Activated T-cell treated with anti-CD3 and anti-CD28 coated beads, Interleukin-2, amount 50 U/mL, for 4 hours (primary cell): ENCODE measurements at regions not wholly inside any gene's neighbourhood (a gene's known extent, or its start where the extent isn't known, plus 50 kb on each side); places are given as distances from the start of the nearest gene placed in this dataset.

Experiments used
- ATAC-seq, 2 donors: fragments of 200-7000 bp; cut with Tn5 transposase; one replicate each; pipeline ENCODE4 v1.10.0; 2021
- DNase-seq: peaks from one replicate; pipeline ENCODE4 v3.0.0-alpha.2; 2020
- H3K27me3 Mint-ChIP-seq: one replicate; pipeline ENCODE4 v1.8.0; 2021; ENCODE audit warnings: low read depth, mixed read lengths
- H3K36me3 Mint-ChIP-seq: one replicate; pipeline ENCODE4 v1.8.0; 2022; ENCODE audit warnings: mixed read lengths; ENCODE audit not compliant: insufficient read depth
- H3K4me1 Mint-ChIP-seq: one replicate; pipeline ENCODE4 v1.8.0; 2021; ENCODE audit warnings: low read depth, mixed read lengths
- H3K4me3 Mint-ChIP-seq: one replicate; pipeline ENCODE4 v1.8.0; 2021; ENCODE audit warnings: mild to moderate bottlenecking, moderate library complexity, mixed read lengths
- H3K9me3 Mint-ChIP-seq: one replicate; pipeline ENCODE4 v1.8.0; 2021; ENCODE audit warnings: mixed read lengths

DNA sequence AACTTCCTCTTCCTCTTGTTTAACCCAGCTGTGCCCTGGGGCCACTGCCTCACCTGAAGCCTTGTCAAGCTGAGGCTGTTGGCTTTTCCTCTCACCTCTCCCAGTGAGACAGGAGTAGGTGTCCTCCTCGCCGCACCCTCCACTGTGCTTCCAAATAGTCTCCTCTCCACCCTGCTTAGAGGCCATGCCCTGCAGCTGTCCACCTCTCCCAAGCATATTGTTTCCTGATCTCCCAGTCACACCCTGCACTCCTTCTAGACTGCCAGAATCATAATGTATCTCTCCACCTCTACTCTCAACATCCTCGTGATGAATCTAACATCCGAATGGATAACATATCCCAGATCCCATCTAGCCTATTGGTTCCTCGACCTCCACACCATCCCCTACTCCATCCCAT, 196.3 kb upstream of the GHITM start:
- no peak overlapping the region for H3K4me3 Mint-ChIP-seq
- no peak for DNase-seq
- no peaks in the 10 kb centered on the region for H3K4me1 Mint-ChIP-seq
- H3K36me3 Mint-ChIP-seq = no peaks in the 10 kb centered on the region
- no peaks in the 10 kb centered on the region for H3K27me3 Mint-ChIP-seq
- no peak for ATAC-seq
- no peaks in the 10 kb centered on the region for H3K9me3 Mint-ChIP-seq

DNA sequence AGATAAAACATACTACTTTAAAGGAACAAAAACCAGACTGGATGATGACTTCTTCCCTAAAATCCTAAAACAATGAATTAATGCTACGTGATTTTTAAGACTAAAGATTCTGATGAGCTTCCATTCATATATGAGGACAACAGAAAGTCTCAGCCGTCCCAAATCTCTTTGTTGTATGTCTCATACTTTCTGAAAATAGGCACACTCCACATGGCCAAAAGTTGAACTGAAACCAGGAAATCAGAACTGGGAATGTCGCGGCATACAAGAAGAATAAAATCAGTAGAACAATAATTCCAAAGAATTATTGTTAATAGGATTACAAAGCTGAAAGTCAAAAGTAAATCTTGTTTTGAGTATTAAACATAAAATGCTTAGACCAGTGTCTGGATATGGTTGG, 195.4 kb upstream of the GHITM start:
- ATAC-seq = no peak
- no peak for DNase-seq
- Mint-ChIP-seq H3K27me3 (no peaks in the 10 kb centered on the region), H3K9me3 (no peaks in the 10 kb centered on the region), H3K36me3 (no peaks in the 10 kb centered on the region), H3K4me1 (no peaks in the 10 kb centered on the region), H3K4me3 (no peak overlapping the region)

DNA sequence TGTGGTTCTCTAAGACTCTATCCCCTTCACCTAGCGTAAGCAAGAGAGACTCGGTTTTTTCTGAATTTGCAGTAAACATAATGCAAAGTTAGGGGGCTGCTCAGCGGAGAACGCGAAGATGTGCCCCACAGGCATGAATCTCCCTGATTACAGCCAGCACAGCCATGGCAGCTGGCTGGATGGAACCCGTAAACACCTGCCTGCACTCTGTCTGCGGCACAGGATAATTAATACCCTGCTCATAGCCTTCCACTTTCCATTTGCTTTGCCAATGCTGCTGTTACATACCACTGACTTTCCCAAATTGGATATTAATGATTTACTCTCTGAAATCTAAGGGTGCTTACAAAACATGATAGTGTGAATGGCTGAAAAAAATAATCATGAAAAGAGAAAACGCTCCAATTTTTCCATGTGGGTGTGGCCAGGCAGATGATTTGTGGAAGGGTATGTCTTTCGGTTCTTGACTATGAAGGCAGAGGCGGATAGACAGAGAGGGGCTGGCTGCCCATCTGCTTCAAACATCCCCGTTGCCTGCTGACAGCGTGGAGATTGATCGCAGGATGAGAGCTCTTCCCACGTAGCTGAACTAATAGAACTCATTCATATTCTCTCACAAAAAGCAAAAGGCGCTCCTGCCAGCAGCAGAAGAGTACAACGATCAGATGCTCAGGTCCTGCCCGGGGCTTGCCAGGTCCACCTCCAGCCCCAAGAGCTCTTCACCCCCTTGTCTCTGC, 193.2 kb upstream of the GHITM start:
- no peaks in the 10 kb centered on the region for H3K27me3 Mint-ChIP-seq
- no peaks in the 10 kb centered on the region for H3K9me3 Mint-ChIP-seq
- no peak overlapping the region for H3K4me3 Mint-ChIP-seq
- no peaks in the 10 kb centered on the region for H3K4me1 Mint-ChIP-seq
- H3K36me3 Mint-ChIP-seq = no peaks in the 10 kb centered on the region
- no peak for DNase-seq
- ATAC-seq = no peak

DNA sequence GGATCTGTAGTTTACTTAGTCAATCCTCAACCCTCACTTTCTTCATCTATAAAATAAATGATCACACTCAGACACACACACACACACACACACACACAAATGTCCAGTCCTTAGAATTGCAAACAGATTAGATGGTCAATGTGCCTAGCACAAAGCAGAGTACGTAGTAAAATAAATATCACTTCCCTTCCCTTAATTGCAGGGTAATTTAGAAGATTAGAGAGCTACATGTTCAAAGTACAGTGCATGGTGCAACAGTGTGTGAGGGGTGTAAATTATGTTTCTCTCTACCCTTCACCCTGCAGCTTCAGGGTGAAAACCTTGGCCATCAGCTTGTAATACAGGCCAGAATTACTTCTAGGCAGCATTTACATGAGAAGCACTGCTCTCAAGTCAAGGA, 187.0 kb upstream of the GHITM start:
- Mint-ChIP-seq H3K4me1 (no peaks in the 10 kb centered on the region), H3K4me3 (no peak overlapping the region), H3K9me3 (no peaks in the 10 kb centered on the region), H3K27me3 (no peaks in the 10 kb centered on the region), H3K36me3 (no peaks in the 10 kb centered on the region)
- no peak for ATAC-seq
- no peak for DNase-seq

DNA sequence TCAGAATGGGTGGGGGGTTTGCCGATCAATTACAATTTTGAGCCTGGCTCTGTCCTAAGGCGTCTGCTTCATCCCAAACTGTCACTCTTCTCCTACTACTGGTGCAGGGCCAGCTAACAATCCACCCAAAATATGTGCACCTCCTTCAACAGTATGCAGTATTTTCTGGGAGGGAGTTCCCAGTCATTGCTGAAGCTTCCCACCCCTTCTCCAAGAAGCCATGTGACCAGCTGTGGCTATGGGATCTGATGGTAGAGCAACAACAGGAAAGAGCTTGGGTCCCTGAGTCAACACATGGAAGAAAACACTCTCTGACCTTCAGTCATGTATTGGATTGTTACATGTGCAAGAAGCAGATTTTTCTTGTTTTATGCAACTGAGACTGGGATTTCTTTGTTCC, 185.7 kb upstream of the GHITM start:
- no peak for DNase-seq
- Mint-ChIP-seq H3K4me1 (no peaks in the 10 kb centered on the region), H3K27me3 (no peaks in the 10 kb centered on the region), H3K4me3 (no peak overlapping the region), H3K9me3 (no peaks in the 10 kb centered on the region), H3K36me3 (no peaks in the 10 kb centered on the region)
- ATAC-seq = no peak

DNA sequence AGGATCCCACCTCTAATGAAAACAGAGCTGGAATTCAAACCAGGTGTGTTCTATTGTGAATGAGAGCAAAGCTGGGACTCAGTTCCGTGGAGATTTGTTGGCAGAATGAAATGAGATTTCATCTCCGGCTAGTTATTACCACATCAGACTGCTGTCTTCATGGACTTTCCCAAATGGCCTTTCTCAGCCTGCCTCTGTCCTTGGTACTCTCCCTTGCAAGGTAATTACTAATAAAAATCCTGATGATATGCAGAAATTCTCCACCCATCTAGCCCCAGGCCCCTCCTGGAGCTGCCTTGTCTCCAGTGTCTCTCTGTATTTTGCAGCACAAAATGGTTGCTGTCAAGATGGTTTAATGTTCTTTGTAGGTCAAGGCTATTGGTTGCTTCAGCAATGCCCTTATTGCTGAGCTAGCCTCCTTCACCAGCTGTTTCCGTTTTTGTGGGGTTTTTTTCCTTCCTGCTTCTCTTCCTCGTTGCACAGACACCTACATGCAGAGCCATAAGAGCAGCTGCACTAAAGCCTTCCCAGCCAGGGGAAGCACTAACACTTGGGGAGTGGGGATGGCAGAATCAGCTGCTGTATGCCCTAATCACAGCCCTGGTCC, 185.0 kb upstream of the GHITM start:
- no peaks in the 10 kb centered on the region for H3K9me3 Mint-ChIP-seq
- ATAC-seq (no peak), DNase-seq (no peak)

DNA sequence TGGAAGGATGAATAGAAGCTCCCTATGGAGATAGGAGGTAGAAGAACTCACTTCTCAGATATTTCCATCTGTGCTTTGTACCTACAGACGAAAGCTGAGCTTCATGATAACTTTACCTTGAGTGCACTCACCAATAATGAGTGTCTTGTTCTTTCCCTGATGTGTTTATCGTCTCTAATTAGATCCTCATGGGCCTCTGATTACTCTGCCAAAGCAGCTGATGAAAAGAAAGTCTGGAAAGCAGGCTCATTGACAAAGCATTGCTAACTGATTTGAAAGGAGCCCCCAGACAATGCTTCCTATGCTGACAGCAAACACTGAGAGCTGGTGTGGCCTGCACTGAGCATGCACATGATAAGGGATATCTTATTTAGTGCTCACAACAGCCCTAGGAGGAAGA, 183.9 kb upstream of the GHITM start:
- no peak for ATAC-seq
- no peaks in the 10 kb centered on the region for H3K9me3 Mint-ChIP-seq
- no peaks in the 10 kb centered on the region for H3K27me3 Mint-ChIP-seq
- no peaks in the 10 kb centered on the region for H3K4me1 Mint-ChIP-seq
- DNase-seq = no peak
- H3K4me3 Mint-ChIP-seq = no peak overlapping the region
- no peaks in the 10 kb centered on the region for H3K36me3 Mint-ChIP-seq

More for the DNA sequence above, 185.0 kb upstream of the GHITM start:
- H3K27me3 Mint-ChIP-seq = no peaks in the 10 kb centered on the region
- no peak overlapping the region for H3K4me3 Mint-ChIP-seq
- no peaks in the 10 kb centered on the region for H3K36me3 Mint-ChIP-seq
- no peaks in the 10 kb centered on the region for H3K4me1 Mint-ChIP-seq

DNA sequence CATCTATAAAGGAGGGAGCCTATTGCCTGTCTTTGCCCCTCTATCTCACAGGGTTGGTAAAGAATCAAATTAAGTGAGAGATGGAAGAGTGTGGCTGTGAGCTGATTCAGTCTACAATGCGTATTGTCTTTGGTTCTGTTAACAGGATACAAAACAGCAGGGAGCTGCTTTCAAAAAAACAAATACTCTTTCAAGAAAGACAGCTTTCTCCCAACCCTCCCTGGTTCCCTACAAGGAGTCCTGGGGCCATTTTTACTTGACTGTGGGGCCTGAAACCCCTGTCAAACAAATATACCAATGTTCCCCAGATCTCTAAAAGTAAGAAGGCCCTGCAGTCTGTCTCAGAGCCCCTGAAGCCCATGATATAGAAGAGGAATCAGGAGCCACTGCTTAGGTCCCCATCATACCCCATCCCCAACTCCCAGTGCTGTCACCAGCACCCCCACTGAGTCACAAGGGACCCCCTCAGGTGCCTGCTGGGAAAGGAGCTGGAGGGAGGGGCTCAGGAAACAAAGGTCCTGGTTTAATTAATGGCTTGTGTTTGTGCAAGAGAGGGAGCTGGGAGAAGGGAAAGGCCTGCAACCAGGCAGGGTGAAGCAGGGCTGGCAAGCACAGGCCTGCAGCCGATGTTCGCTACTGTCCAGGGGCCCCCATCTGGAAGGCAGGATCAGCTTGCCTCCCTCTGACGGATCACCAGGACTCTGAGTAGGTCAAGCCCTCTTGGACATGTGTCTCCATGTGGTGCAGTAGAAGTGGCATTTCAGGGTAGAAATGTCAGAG, 182.0 kb upstream of the GHITM start:
- H3K4me1 Mint-ChIP-seq = no peaks in the 10 kb centered on the region
- no peaks in the 10 kb centered on the region for H3K36me3 Mint-ChIP-seq
- no peak overlapping the region for H3K4me3 Mint-ChIP-seq
- ATAC-seq (no peak), DNase-seq (no peak)
- H3K9me3 Mint-ChIP-seq = no peaks in the 10 kb centered on the region
- H3K27me3 Mint-ChIP-seq = no peaks in the 10 kb centered on the region

DNA sequence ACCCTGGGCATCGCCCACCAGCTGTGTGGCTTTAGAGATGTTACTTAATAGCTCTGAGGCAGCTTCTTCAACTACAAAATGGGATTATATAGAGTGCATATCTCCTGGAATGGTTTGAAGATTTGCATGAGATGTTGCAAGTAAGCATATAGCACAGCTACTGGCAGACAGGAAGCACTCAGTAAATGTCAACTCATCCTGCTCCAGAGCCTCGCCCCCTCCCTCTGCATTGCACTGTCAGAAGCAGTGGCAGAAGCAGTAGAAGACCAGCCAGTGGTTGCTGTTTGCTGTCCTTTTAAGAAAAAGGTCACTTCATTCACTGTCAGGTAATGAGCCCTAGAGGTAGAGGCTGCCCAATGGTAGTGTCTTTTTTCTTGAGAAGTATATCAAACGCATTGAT, 180.0 kb upstream of the GHITM start:
- DNase-seq (no peak), ATAC-seq (no peak)
- Mint-ChIP-seq H3K9me3 (no peaks in the 10 kb centered on the region), H3K36me3 (no peaks in the 10 kb centered on the region), H3K4me1 (no peaks in the 10 kb centered on the region), H3K4me3 (no peak overlapping the region), H3K27me3 (no peaks in the 10 kb centered on the region)

DNA sequence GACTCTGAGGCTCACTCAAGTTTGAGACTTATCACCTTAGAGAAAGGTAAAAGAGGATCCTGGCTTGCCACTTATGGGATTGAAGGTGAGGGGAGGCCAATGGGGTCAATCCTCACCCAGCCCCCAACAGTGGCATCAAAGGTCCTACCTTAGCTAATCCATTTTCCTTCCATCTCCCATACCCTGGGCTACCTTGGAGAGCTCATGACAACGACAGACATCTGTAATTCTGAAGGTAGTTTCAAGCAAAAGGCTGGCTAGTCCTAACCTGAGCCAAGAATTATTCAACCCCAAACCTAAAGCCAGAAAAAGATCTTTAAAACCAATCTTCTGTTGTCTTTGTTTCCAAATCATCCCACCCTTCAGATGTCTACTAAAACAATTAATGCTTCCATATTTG, 179.2 kb upstream of the GHITM start:
- Mint-ChIP-seq H3K4me3 (no peak overlapping the region), H3K27me3 (no peaks in the 10 kb centered on the region), H3K4me1 (no peaks in the 10 kb centered on the region), H3K36me3 (no peaks in the 10 kb centered on the region), H3K9me3 (no peaks in the 10 kb centered on the region)
- DNase-seq (no peak), ATAC-seq (no peak)

DNA sequence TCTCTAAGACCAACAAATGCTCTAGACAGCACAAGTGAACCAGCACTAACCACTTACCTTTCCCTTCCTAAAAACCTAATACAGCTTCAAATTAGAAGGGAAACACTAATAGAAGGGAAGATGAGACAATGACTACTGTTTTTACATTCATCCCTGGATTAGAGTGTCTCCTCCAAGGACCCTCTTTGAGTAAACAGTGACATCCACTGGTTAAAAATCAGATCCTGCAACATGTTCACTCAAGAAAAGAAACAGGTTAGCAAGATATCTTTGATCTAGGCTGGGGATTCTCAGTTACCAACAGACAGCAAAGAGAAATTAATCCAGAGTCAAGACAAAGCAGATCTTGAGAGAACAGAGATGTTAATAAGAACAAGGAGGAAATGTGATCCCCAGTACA, 177.7 kb upstream of the GHITM start:
- Mint-ChIP-seq H3K36me3 (no peaks in the 10 kb centered on the region), H3K4me1 (no peaks in the 10 kb centered on the region), H3K9me3 (no peaks in the 10 kb centered on the region), H3K4me3 (no peak overlapping the region), H3K27me3 (no peaks in the 10 kb centered on the region)
- DNase-seq (no peak), ATAC-seq (no peak)

DNA sequence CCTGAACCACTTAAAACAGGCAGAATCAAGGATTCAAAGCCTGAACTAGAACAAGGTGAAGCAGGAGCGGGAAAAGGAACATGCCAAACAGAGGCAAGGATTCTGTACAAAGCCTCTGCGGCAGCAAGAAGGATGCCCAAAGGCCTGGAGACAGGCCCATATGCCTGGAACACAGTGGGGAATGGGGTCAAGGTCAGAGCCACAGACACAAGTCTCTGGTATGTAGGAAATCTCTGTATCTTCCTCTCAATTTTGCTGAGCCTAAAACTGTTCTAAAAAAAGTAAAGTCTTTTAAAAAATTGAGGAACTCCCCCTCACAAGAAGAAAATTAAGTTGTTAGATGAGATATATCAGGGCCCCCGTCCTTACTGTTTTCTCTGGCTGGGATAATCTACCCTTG, 175.9 kb upstream of the GHITM start:
- H3K4me3 Mint-ChIP-seq = no peak overlapping the region

DNA sequence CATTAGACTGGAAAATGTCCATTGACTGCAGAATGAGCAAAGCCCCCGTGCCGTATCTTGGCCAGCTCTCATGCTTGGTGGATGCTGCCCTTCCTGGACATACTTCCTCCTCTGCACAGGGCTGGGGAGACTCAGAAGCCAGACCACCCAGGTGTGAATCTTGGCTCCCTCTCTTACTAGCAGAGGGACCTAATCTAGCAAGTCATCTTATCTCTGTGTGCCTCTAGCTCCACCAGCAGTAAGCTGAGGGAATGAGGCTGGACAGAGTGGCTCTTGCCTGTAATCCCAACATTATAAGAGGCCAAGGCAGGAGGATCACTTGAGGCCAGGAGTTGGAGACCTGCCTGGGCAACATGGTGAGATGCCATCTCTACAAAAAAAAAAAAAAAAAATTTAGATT, 173.8 kb upstream of the GHITM start:
- no peak overlapping the region for H3K4me3 Mint-ChIP-seq
- H3K27me3 Mint-ChIP-seq = no peaks in the 10 kb centered on the region
- H3K9me3 Mint-ChIP-seq = no peaks in the 10 kb centered on the region
- ATAC-seq (no peak), DNase-seq (no peak)
- H3K4me1 Mint-ChIP-seq = no peaks in the 10 kb centered on the region
- H3K36me3 Mint-ChIP-seq = no peaks in the 10 kb centered on the region

More for the DNA sequence above, 175.9 kb upstream of the GHITM start:
- H3K36me3 Mint-ChIP-seq = no peaks in the 10 kb centered on the region
- DNase-seq = no peak
- ATAC-seq = no peak
- no peaks in the 10 kb centered on the region for H3K27me3 Mint-ChIP-seq
- H3K4me1 Mint-ChIP-seq = no peaks in the 10 kb centered on the region
- H3K9me3 Mint-ChIP-seq = no peaks in the 10 kb centered on the region

DNA sequence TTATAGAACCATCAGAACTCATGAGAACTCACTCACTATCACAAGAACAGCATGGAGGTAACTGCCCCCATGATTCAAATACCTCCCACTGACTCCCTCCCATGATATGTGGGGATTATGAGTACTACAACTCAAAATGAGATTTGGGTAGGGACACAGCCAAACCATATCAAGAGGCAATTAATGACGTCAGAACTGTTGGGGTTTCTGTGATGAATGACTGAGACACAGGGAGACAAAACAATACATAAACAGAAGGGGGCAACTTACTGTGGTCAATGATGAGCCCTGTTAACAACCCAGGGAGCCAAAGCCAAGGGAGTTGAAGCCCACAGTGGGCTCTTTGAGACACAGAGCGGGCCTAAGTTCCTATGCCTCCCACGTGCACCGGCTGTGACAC, 171.3 kb upstream of the GHITM start:
- no peaks in the 10 kb centered on the region for H3K36me3 Mint-ChIP-seq
- ATAC-seq (no peak), DNase-seq (no peak)
- H3K27me3 Mint-ChIP-seq = no peaks in the 10 kb centered on the region
- no peaks in the 10 kb centered on the region for H3K9me3 Mint-ChIP-seq
- H3K4me3 Mint-ChIP-seq = no peak overlapping the region
- H3K4me1 Mint-ChIP-seq = no peaks in the 10 kb centered on the region
